CD4-positive, CD25-positive, alpha-beta regulatory T cell (primary cell): ENCODE measurements at regions not wholly inside any gene's neighbourhood (a gene's known extent, or its start where the extent isn't known, plus 50 kb on each side); places are given as distances from the start of the nearest gene placed in this dataset.

Experiments
- ATAC-seq, 2 donors: fragments of 150-1000 bp; cut with Tn5 transposase; one replicate each; pipeline ENCODE4 v1.10.0; 2021; ENCODE audit warnings: low read depth in 2 of 2, moderate number of reproducible peaks in 2 of 2, moderate library complexity in 1 of 2
- DNase-seq, 3 donors: peaks; one replicate each; pipeline versions ENCODE4 v3.0.0 to v3.0.0-alpha.2; 2012 to 2022; ENCODE audit warnings: mixed read lengths in 1 of 3
- H3K27ac ChIP-seq: one replicate; pipeline ENCODE4 v1.7.0; 2013; ENCODE audit warnings: mild to moderate bottlenecking, low read length; ENCODE audit not compliant: insufficient read depth, poor library complexity, severe bottlenecking
- H3K27me3 ChIP-seq: one replicate; pipeline ENCODE4 v1.7.0; 2013; ENCODE audit warnings: low read length; ENCODE audit not compliant: control insufficient read depth, insufficient read depth
- H3K36me3 ChIP-seq: one replicate; pipeline ENCODE4 v1.7.0; 2013; ENCODE audit warnings: mild to moderate bottlenecking, low read length, moderate library complexity; ENCODE audit not compliant: control insufficient read depth, insufficient read depth
- H3K4me1 ChIP-seq: 2 replicates; pipeline ENCODE4 v1.7.0; 2013; ENCODE audit warnings: mild to moderate bottlenecking, low read length; ENCODE audit not compliant: insufficient read depth, control insufficient read depth, poor library complexity, severe bottlenecking
- H3K4me3 ChIP-seq: one replicate; pipeline ENCODE4 v1.7.0; 2013; ENCODE audit warnings: low read depth, mild to moderate bottlenecking, low read length, moderate library complexity
- H3K9me3 ChIP-seq, 2 experiments: 1 replicate in 1 of 2; 2 replicates in 1 of 2; pipeline ENCODE4 v1.7.0; 2013; ENCODE audit warnings: low read length in 2 of 2, mild to moderate bottlenecking in 1 of 2, moderate library complexity in 1 of 2; ENCODE audit not compliant: control insufficient read depth in 2 of 2
- H3K27ac Mint-ChIP-seq, 3 donors: one replicate each; pipeline ENCODE4 v1.8.0; 2020 to 2022; ENCODE audit warnings: mild to moderate bottlenecking in 3 of 3, mixed read lengths in 3 of 3, moderate library complexity in 2 of 3
- H3K27me3 Mint-ChIP-seq: one replicate; pipeline ENCODE4 v1.8.0; 2022; ENCODE audit warnings: mild to moderate bottlenecking, mixed read lengths
- H3K36me3 Mint-ChIP-seq: one replicate; pipeline ENCODE4 v1.8.0; 2020; ENCODE audit warnings: mixed read lengths
- H3K4me1 Mint-ChIP-seq, 4 donors: one replicate each; pipeline ENCODE4 v1.8.0; 2020 to 2022; ENCODE audit warnings: mixed read lengths in 4 of 4, mild to moderate bottlenecking in 1 of 4
- H3K4me3 Mint-ChIP-seq, 4 donors: one replicate each; pipeline ENCODE4 v1.8.0; 2020 to 2022; ENCODE audit warnings: mild to moderate bottlenecking in 4 of 4, mixed read lengths in 4 of 4, moderate library complexity in 3 of 4
- H3K9me3 Mint-ChIP-seq, 7 donors: one replicate each; pipeline ENCODE4 v1.8.0; 2020 to 2022; ENCODE audit warnings: mixed read lengths in 7 of 7, mild to moderate bottlenecking in 3 of 7, moderate library complexity in 2 of 7

GRCh38 chr6:113610377-113610988, 246.7 kb upstream of the MARCKS start:
- no peaks in the 10 kb centered on the region for H3K4me1 ChIP-seq
- Mint-ChIP-seq H3K36me3 (no peaks in the 10 kb centered on the region), H3K27me3 (peaks cover 27% of the 10 kb centered on the region), H3K27ac (no peak overlapping the region), H3K9me3 (peaks cover 0 to 12% (median 0%) of the 10 kb centered on the region in 7 donors), H3K4me3 (no peak overlapping the region), H3K4me1 (no peaks in the 10 kb centered on the region)
- H3K27ac ChIP-seq: no peak overlapping the region
- peaks cover 7% of the 10 kb centered on the region for H3K27me3 ChIP-seq
- no peak overlapping the region for H3K4me3 ChIP-seq
- DNase-seq (no peak), ATAC-seq (no peak)
- H3K36me3 ChIP-seq: no peaks in the 10 kb centered on the region
- peaks cover 0 to 4% of the 10 kb centered on the region in 2 experiments for H3K9me3 ChIP-seq

GRCh38 chr6:113616701-113617274, 240.4 kb upstream of the MARCKS start:
- no peak overlapping the region for H3K4me3 ChIP-seq
- peaks cover 8% of the 10 kb centered on the region for H3K27me3 Mint-ChIP-seq
- H3K36me3 Mint-ChIP-seq: no peaks in the 10 kb centered on the region
- ATAC-seq (no peak), DNase-seq (no peak)
- peaks cover 2% of the 10 kb centered on the region for H3K27me3 ChIP-seq
- H3K9me3 Mint-ChIP-seq: peaks cover 0 to 8% (median 0%) of the 10 kb centered on the region in 7 donors
- H3K27ac Mint-ChIP-seq: no peak overlapping the region
- H3K4me3 Mint-ChIP-seq: no peak overlapping the region
- H3K4me1 Mint-ChIP-seq: no peaks in the 10 kb centered on the region
- no peaks in the 10 kb centered on the region for H3K4me1 ChIP-seq
- no peaks in the 10 kb centered on the region for H3K36me3 ChIP-seq
- no peak overlapping the region for H3K27ac ChIP-seq
- H3K9me3 ChIP-seq: peaks cover 0 to 4% of the 10 kb centered on the region in 2 experiments

- ATAC-seq (no peak), DNase-seq (no peak)
- H3K36me3 Mint-ChIP-seq: no peaks in the 10 kb centered on the region
- H3K4me3 Mint-ChIP-seq: no peak overlapping the region
- Histone ChIP-seq H3K36me3 (no peaks in the 10 kb centered on the region), H3K27ac (no peak overlapping the region), H3K4me1 (no peaks in the 10 kb centered on the region), H3K27me3 (no peaks in the 10 kb centered on the region), H3K9me3 (no peaks in the 10 kb centered on the region), H3K4me3 (no peak overlapping the region)
- H3K27me3 Mint-ChIP-seq: no peaks in the 10 kb centered on the region
- H3K4me1 Mint-ChIP-seq: no peaks in the 10 kb centered on the region
- peaks cover 0 to 5% (median 0%) of the 10 kb centered on the region in 7 donors for H3K9me3 Mint-ChIP-seq
- no peak overlapping the region for H3K27ac Mint-ChIP-seq
These were observed 238.1 kb upstream of the MARCKS start for GRCh38 chr6:113619077-113619476.

GRCh38 chr6:113620386-113620785, 236.8 kb upstream of the MARCKS start:
- Mint-ChIP-seq H3K36me3 (no peaks in the 10 kb centered on the region), H3K4me1 (no peaks in the 10 kb centered on the region), H3K27ac (no peak overlapping the region), H3K27me3 (no peaks in the 10 kb centered on the region), H3K9me3 (peaks cover 0 to 5% (median 0%) of the 10 kb centered on the region in 7 donors), H3K4me3 (no peak overlapping the region)
- DNase-seq: no peak
- no peaks in the 10 kb centered on the region for H3K36me3 ChIP-seq
- H3K9me3 ChIP-seq: no peaks in the 10 kb centered on the region
- H3K4me1 ChIP-seq: no peaks in the 10 kb centered on the region
- ATAC-seq: no peak
- H3K4me3 ChIP-seq: no peak overlapping the region
- no peaks in the 10 kb centered on the region for H3K27me3 ChIP-seq
- H3K27ac ChIP-seq: no peak overlapping the region

- Mint-ChIP-seq H3K27ac (no peak overlapping the region), H3K4me1 (peaks cover 0 to 8% (median 5%) of the 10 kb centered on the region in 4 donors), H3K36me3 (no peaks in the 10 kb centered on the region), H3K9me3 (peaks cover 0 to 5% (median 0%) of the 10 kb centered on the region in 7 donors), H3K27me3 (no peaks in the 10 kb centered on the region), H3K4me3 (no peak overlapping the region)
- no peak for DNase-seq
- no peaks in the 10 kb centered on the region for H3K9me3 ChIP-seq
- no peaks in the 10 kb centered on the region for H3K4me1 ChIP-seq
- no peak overlapping the region for H3K27ac ChIP-seq
- H3K4me3 ChIP-seq: no peak overlapping the region
- no peak for ATAC-seq
- H3K27me3 ChIP-seq: no peaks in the 10 kb centered on the region
- H3K36me3 ChIP-seq: no peaks in the 10 kb centered on the region
These were observed 234.9 kb upstream of the MARCKS start for GRCh38 chr6:113622254-113622653.

- H3K4me1 Mint-ChIP-seq: peaks cover 0 to 10% (median 5%) of the 10 kb centered on the region in 4 donors
- H3K4me3 ChIP-seq: no peak overlapping the region
- H3K27me3 ChIP-seq: no peaks in the 10 kb centered on the region
- H3K4me3 Mint-ChIP-seq: no peak overlapping the region
- H3K9me3 Mint-ChIP-seq: peaks cover 0 to 5% (median 0%) of the 10 kb centered on the region in 7 donors
- no peaks in the 10 kb centered on the region for H3K4me1 ChIP-seq
- H3K27ac ChIP-seq: no peak overlapping the region
- no peaks in the 10 kb centered on the region for H3K36me3 Mint-ChIP-seq
- H3K36me3 ChIP-seq: no peaks in the 10 kb centered on the region
- DNase-seq (no peak), ATAC-seq (no peak)
- H3K9me3 ChIP-seq: no peaks in the 10 kb centered on the region
- H3K27ac Mint-ChIP-seq: no peak overlapping the region
- no peaks in the 10 kb centered on the region for H3K27me3 Mint-ChIP-seq
These were observed 234.0 kb upstream of the MARCKS start for GRCh38 chr6:113623129-113623528.

- peaks cover 2% of the 10 kb centered on the region for H3K4me1 ChIP-seq
- Mint-ChIP-seq H3K27me3 (no peaks in the 10 kb centered on the region), H3K27ac (no peak overlapping the region), H3K4me1 (peaks cover 5 to 16% (median 11%) of the 10 kb centered on the region in 4 donors), H3K4me3 (no peak overlapping the region), H3K36me3 (no peaks in the 10 kb centered on the region), H3K9me3 (no peaks in the 10 kb centered on the region)
- no peaks in the 10 kb centered on the region for H3K9me3 ChIP-seq
- ATAC-seq: no peak
- H3K4me3 ChIP-seq: no peak overlapping the region
- H3K27me3 ChIP-seq: no peaks in the 10 kb centered on the region
- no peak overlapping the region for H3K27ac ChIP-seq
- no peak for DNase-seq
- H3K36me3 ChIP-seq: no peaks in the 10 kb centered on the region
These were observed 231.3 kb upstream of the MARCKS start for GRCh38 chr6:113625850-113626249.

GRCh38 chr6:113626475-113626874, 230.7 kb upstream of the MARCKS start:
- Histone ChIP-seq H3K36me3 (no peaks in the 10 kb centered on the region), H3K4me1 (peaks cover 8% of the 10 kb centered on the region), H3K27me3 (no peaks in the 10 kb centered on the region), H3K27ac (no peak overlapping the region), H3K9me3 (no peaks in the 10 kb centered on the region), H3K4me3 (no peak overlapping the region)
- H3K4me1 Mint-ChIP-seq: peaks cover 5 to 22% (median 17%) of the 10 kb centered on the region in 4 donors
- no peak overlapping the region for H3K4me3 Mint-ChIP-seq
- DNase-seq: no peak
- no peaks in the 10 kb centered on the region for H3K9me3 Mint-ChIP-seq
- H3K27me3 Mint-ChIP-seq: no peaks in the 10 kb centered on the region
- no peaks in the 10 kb centered on the region for H3K36me3 Mint-ChIP-seq
- H3K27ac Mint-ChIP-seq: no peak overlapping the region
- no peak for ATAC-seq
